ENCODE measurements at regions not wholly inside any gene's neighbourhood (a gene's known extent, or its start where the extent isn't known, plus 50 kb on each side); places are given as distances from the start of the nearest gene placed in this dataset.

GRCh38 chrX:128581615-128582014 is 529.4 kb upstream of the ACTRT1 start:
- Histone ChIP-seq H3K56ac (ENCODE audit: insufficient read length, low read depth, low read length) (no peak overlapping the region), H4K5ac (ENCODE audit: insufficient read length, low read depth, low read length) (no peak overlapping the region), H3K23ac (ENCODE audit: insufficient read length, low read depth, low read length) (no peak overlapping the region), H4K91ac (ENCODE audit: insufficient read length, low read depth, low read length) (no peak overlapping the region), H3K14ac (ENCODE audit: insufficient read depth, low read length) (no peak overlapping the region), H3T11ph (ENCODE audit: low read length) (no peak overlapping the region), H4K20me1 (ENCODE audit: control insufficient read depth, insufficient read depth, insufficient read length) (no peaks in the 10 kb centered on the region), H3K27ac (ENCODE audit: insufficient read length, low read depth, low read length) (no peak overlapping the region), H2BK120ac (ENCODE audit: low read depth, low read length, poor library complexity, severe bottlenecking) (no peak overlapping the region), H2AFZ (ENCODE audit: low read length) (no peak overlapping the region), H2BK5ac (ENCODE audit: insufficient read length, low read length) (no peak overlapping the region), H2BK15ac (ENCODE audit: low read depth, low read length) (no peak overlapping the region), H3K79me2 (ENCODE audit: insufficient read depth, low read length) (no peaks in the 10 kb centered on the region), H3K9ac (ENCODE audit: extremely low read depth, insufficient read length, low read length) (no peak overlapping the region), H2BK20ac (ENCODE audit: low read depth, low read length, poor library complexity, severe bottlenecking) (no peak overlapping the region), H4K8ac (replicated peaks; ENCODE audit: insufficient read length, low read depth, low read length) (no peak overlapping the region), H3K4me1 (ENCODE audit: insufficient read depth, low read length) (no peaks in the 10 kb centered on the region), H3K23me2 (ENCODE audit: insufficient read length, low read depth, low read length, poor library complexity, severe bottlenecking) (no peaks in the 10 kb centered on the region), H2AK5ac (ENCODE audit: insufficient read length, low read length) (no peak overlapping the region), H3K18ac (ENCODE audit: insufficient read length, low read depth, low read length) (no peak overlapping the region), H3K27me3 (ENCODE audit: insufficient read depth, low read length) (no peaks in the 10 kb centered on the region), H3K9me3 (ENCODE audit: control insufficient read depth, low read depth, low read length) (no peaks in the 10 kb centered on the region), H2BK12ac (ENCODE audit: insufficient read length, low read depth, low read length) (no peak overlapping the region), H3K4me2 (ENCODE audit: insufficient read depth, insufficient read length, low read length) (no peak overlapping the region), H3K79me1 (ENCODE audit: insufficient read depth, low read depth, low read length, poor library complexity, severe bottlenecking) (no peaks in the 10 kb centered on the region), H3K4ac (ENCODE audit: low read depth, low read length) (no peak overlapping the region)
- Mint-ChIP-seq H3K36me3 (ENCODE audit: insufficient read depth in 1 of 3, low read depth in 3 of 3) (no peaks in the 10 kb centered on the region; a peak in 1 of 7 replicates), H3K27ac (no peak overlapping the region), H3K9me3 (peaks cover 5 to 53% of the 10 kb centered on the region in 2 experiments; a peak in 4 of 5 replicates), H3K4me3 (no peak overlapping the region), H3K4me1 (no peaks in the 10 kb centered on the region), H3K27me3 (ENCODE audit: low read depth) (no peaks in the 10 kb centered on the region; the same call in 1 of the 2 replicates)
- TF ChIP-seq CTCF (conservative IDR thresholded peaks at IDR 0.05), result no peak
- DNase-seq, result no peak
- WGBS (ENCODE audit: extremely low coverage, insufficient read length, low lambda C conversion rate), result no CpG with 5 or more reads among the region's 2 CpGs

Data from H9 (cell line).